HG02610 (cell line): ENCODE measurements at regions not wholly inside any gene's neighbourhood (a gene's known extent, or its start where the extent isn't known, plus 50 kb on each side); places are given as distances from the start of the nearest gene placed in this dataset.

ENCODE experiments used
- ATAC-seq: cut with Tn5 transposase; IDR thresholded peaks from one replicate; pipeline ENCODE4 v1.9.1; 2021; ENCODE audit warnings: mild to moderate bottlenecking, moderate library complexity; ENCODE audit not compliant: unreplicated experiment

DNA sequence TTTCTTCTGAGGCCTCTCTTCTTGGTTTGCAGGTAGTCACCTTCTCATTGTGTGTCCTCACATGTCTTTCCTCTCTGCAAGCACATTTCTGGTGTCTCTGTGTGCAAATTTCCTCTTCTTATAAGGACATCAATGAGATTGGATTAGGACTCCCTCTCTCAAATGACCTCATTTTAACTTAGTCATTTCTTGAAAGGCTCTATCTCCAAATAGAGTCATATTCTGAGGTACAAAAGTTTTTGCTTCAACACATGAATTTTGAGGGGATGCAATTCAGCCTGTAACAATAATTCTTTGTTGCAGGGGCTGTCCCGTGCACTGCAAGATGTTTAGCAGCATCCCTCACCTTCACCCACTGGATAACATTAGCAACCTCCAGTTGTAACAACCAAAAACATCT is 115.0 kb upstream of the DCBLD2 start:
- ATAC-seq, result no peak

GRCh38 chr3:99013777-99014315 is 112.4 kb upstream of the DCBLD2 start:
- no peak for ATAC-seq

- no peak for ATAC-seq
These were observed 111.6 kb upstream of the DCBLD2 start for GRCh38 chr3:99013077-99013476.

- ATAC-seq, result peak; percentile 93
These were observed 110.6 kb upstream of the DCBLD2 start for GRCh38 chr3:99012051-99012450.

- ATAC-seq, result no peak
These were observed 108.4 kb upstream of the DCBLD2 start for GRCh38 chr3:99009851-99010250.

GRCh38 chr3:99006686-99007085 is 105.2 kb upstream of the DCBLD2 start:
- no peak for ATAC-seq

DNA sequence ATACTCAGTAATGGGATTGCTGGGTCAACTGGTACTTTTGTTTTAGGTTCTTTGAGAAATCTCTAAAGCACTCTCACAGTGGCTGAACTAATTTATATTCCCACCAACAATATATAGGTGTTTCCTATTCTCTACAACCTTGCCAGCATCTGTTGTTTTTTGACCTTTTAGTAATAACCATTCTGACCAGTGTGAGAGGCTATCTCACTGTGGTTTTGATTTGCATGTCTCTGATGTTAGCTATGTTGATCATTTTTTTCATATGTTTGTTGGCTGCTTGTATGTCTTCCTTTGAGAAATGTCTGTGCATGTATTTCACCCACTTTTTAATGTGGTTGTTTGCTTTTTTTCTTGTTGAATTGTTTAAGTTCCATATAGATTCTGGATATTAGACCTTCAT is 98.2 kb upstream of the DCBLD2 start:
- no peak for ATAC-seq

- ATAC-seq, result no peak
These were observed 92.8 kb upstream of the DCBLD2 start for GRCh38 chr3:98994128-98994762.

DNA sequence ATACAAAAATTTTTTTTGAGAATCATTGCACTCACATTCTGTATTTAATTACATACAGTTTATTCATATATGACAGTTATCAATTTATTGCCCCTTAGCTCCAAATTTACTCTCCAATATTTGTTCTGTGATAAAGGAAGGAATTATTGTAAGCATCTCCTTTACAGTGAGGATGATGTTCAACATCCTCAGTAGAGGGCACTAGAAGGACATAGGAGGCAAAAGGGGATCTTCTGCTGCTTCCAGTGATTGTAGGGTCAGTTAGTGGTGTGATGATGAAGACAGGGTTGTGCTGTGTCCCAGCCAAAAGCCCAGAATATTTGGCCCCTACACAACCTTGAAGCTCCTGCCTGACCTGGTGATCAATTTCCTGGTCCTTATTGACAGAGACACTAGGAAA is 89.9 kb upstream of the DCBLD2 start:
- no peak for ATAC-seq

- no peak for ATAC-seq
These were observed 89.2 kb upstream of the DCBLD2 start for GRCh38 chr3:98990657-98991056.

DNA sequence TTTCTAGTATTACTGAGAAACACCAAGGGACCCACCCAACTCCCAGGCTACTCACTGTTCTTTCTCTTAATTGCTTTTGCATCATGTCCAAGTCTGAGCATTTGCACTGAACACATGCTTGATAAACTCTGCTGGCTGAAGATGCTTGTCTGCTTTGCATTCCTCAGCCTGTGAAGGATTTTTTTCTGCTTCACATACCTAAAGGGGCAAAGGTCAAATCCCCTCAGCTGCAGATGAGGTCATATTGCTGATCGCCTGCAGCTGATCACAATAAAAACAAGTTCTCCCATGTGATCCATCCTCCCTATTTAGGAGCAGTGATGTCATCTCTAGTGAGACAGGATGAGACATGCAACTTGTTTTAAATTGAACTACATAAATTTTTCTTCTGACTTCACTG is 84.6 kb upstream of the DCBLD2 start:
- ATAC-seq, result no peak

DNA sequence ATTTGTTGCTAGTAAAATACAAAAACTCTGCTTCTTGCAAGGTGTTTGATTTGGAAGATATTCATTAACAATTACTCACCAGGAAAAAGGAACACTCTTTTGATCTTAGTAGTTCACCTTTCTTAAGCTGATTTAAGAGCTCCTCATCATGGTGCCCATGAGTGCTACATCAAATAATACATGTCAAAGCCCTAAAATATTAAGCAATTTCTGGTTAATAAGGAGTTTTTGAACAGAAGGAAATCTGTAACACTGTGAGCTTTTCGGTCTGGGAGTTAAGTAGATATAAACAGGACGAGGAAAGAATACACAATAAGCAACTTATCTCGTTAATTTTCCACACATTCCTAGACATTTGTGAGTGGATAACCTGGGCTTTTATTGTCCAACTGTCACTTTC is 83.9 kb upstream of the DCBLD2 start:
- ATAC-seq, result no peak

- no peak for ATAC-seq
These were observed 82.5 kb upstream of the DCBLD2 start for GRCh38 chr3:98984024-98984423.

- ATAC-seq, result no peak
These were observed 80.9 kb upstream of the DCBLD2 start for GRCh38 chr3:98982351-98982750.

DNA sequence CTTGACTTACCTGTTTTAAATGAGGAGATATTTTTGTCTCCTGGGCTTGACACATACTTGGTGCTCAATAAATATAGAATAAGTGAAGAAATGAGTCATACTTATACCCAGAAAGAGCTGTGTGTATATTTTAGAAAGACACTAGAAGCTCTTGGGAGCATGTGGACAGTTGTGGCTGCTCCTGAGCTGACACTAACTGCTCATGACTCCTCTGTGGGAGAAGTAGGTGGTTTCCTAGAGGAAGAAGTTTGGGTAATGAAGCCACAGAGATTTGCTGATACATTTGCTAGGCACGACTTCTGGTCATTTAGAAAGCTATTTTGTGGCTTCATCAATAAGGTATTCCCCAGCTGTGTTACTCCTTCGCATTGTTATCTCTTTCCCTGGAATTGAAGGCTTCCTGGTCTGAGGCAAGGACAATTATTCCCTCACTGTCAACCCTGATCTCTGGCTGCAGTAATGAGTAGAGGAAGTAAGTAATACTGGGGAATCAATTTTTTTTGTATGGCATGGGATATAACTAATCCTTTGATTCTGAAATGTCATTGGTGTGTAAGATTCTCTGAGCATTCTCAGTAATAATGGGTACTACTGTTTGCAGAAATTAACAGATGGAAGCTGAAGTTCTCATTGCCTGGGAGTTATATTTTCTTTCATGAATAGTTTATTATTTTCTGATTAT is 79.6 kb upstream of the DCBLD2 start:
- peak; percentile 98 for ATAC-seq

GRCh38 chr3:98979296-98979695 is 77.8 kb upstream of the DCBLD2 start:
- no peak for ATAC-seq

GRCh38 chr3:98978068-98978811 is 76.7 kb upstream of the DCBLD2 start:
- ATAC-seq, result no peak

DNA sequence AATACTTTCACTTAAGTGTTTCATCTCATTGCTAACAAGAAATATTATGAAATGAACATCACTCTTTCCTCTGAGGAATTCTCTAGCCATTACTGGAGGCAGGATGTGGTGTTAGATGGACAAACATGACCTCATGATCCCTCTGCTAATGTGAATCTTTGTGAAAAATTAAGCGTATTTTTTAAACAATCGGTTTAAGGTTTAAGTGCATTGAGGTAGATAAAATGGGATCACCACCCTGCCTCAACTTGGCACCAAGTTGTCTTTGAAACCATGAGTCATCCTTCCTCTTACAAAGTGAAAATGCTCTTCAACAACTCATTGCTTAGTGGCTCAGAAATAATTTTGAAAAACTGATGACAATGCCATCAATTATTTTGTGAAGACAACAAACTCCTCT is 76.0 kb upstream of the DCBLD2 start:
- no peak for ATAC-seq

DNA sequence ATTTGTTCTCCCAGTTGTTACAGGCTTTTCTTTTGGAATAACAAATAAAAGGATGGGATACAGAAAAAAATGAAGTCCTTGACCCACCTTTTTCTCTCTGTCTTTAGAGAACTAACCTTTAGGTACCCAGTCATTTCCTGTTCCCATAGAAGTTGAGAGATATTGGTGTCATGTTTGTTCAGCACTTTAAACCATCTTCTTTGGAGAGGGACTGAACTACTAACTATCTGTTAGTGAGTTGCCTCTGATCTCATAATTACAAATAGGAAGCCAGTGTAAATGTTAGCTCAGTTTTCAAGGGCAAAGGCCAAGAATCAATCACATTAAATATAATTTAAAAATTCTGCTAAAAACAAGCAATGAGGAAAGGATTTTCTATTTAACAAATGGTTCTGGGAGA is 72.9 kb upstream of the DCBLD2 start:
- ATAC-seq, result no peak

- ATAC-seq, result no peak
These were observed 71.2 kb upstream of the DCBLD2 start for GRCh38 chr3:98972720-98973119.

- no peak for ATAC-seq
These were observed 70.7 kb upstream of the DCBLD2 start for GRCh38 chr3:98972155-98972554.

DNA sequence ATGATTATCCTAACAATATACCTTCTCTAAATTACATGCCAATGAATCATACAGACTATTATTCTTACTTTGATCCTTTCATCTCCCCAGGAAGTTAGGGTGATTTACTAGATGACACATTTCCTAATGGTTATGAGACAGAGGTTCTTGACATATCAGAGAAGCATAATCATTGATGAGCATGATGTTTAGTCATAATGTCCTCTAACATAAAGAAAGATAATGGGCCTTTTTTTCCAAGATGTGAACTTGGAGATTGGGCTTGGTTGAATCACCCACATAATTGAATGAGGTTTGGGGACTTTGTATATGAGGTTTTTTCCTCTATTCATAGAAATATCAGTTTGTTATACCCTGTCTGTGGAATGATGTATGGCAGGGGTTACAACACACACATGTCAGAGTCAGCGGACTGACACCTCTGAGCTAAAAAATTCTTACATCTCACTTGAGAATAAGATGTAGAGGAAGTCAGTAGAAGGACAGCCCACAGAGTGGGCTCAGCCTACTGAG is 69.7 kb upstream of the DCBLD2 start:
- ATAC-seq, result no peak
